GM12891 (cell line): ENCODE measurements at regions not wholly inside any gene's neighbourhood (a gene's known extent, or its start where the extent isn't known, plus 50 kb on each side); places are given as distances from the start of the nearest gene placed in this dataset.

Experiments
- DNase-seq: peaks from one replicate; pipeline ENCODE4 v3.0.0; 2011; ENCODE audit warnings: low spot score; ENCODE audit not compliant: insufficient read length
- FAIRE-seq: peaks from 2 replicates; lab custom pipeline; 2011; peaks lifted over from hg19 to GRCh38; lab: Jason Lieb, UNC
- PAX5 ChIP-seq: IDR thresholded peaks from 2 replicates; pipeline ENCODE4 v1.6.1; 2011; ENCODE audit warnings: low read length, moderate library complexity, mild to moderate bottlenecking; ENCODE audit not compliant: insufficient read depth, severe bottlenecking
- POLR2A ChIP-seq: IDR thresholded peaks from 2 replicates; pipeline ENCODE4 v1.6.1; 2011; ENCODE audit warnings: low read depth, low read length, control low read depth
- POLR2AphosphoS5 ChIP-seq: IDR thresholded peaks from 2 replicates; pipeline ENCODE4 v1.6.1; 2011; ENCODE audit warnings: low read depth, low read length, control low read depth
- POU2F2 ChIP-seq: IDR thresholded peaks from 2 replicates; pipeline ENCODE4 v1.6.1; 2011; ENCODE audit warnings: low read depth, mild to moderate bottlenecking, control low read depth, low read length, moderate library complexity
- SPI1 ChIP-seq: IDR thresholded peaks from 2 replicates; pipeline ENCODE4 v1.6.1; 2011; ENCODE audit warnings: low read depth, low read length, control low read depth
- TAF1 ChIP-seq: IDR thresholded peaks from 2 replicates; pipeline ENCODE4 v1.6.1; 2011; ENCODE audit warnings: low read depth, low read length, control low read depth

DNA sequence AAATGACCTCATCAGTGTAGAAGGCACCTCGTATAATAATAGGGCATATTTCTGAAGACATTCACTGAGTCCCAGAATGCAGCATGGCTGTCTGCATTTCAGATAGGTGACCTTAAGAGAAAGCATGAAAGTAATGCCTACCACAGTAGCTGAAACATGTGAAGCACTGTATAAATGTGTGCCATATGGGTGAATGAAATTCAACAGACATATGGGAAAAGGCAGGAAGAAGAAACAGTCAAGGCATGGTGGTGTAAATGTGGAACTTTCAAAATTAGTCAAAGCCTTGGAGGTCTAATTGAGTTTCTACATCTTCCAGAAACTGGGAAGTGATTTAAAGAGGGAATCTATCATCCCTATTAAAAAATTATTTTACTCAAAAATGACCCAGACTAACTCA lies 698.2 kb upstream of the GOT2 start:
- no peak for FAIRE-seq
- TF ChIP-seq PAX5 (no peak), POLR2AphosphoS5 (no peak), POLR2A (no peak), POU2F2 (no peak), SPI1 (no peak), TAF1 (no peak)
- no peak for DNase-seq

- DNase-seq: no peak
- TF ChIP-seq POLR2A: no peak
- TF ChIP-seq SPI1: no peak
- TF ChIP-seq POLR2AphosphoS5: no peak
- TF ChIP-seq POU2F2: no peak
- no peak for TF ChIP-seq PAX5
- TF ChIP-seq TAF1: no peak
Observed at GRCh38 chr16:59424714-59425273, 690.7 kb upstream of the GOT2 start.

DNA sequence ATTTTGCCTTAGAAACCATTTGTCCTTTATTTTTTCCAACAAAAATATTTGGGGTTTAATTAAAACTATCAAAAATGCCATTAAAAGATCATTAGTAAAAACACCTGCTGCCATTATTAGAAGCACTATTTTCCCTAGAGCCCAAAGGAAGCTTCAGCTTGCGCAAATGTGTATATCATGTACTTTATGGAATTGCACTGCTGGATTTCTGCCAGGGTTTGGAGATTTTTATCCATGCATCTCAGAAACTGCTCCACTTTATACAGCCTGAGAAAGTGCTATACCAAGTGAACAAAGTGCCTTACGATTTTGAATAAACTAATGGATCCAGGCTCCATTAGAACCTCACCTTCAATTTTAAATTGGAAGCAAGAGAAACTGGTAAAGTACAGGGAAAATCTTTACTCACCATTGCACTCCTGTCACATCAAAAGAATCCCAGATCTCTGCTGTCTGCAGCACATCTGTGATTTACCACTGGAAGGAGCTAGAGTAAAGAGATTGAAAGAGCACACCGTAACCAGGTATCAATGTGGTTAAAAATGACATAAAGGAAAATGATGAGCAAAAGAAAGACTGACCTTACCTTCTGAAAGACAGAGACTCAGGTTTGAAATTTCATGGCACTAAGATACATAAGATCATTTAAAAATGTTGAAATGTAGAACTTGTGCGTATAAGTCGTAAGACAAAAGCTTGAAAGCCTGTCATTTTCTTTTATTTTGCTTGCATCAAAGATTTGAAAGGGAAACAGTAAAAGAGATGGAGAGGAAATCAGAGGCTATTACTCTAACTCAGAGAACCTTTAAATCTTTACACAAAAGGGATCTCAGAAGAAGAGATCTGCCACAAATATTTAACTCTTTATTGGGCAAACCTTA lies 678.1 kb upstream of the GOT2 start:
- TF ChIP-seq POLR2AphosphoS5: no peak
- no peak for TF ChIP-seq PAX5
- no peak for TF ChIP-seq POU2F2
- TF ChIP-seq TAF1: no peak
- no peak for TF ChIP-seq POLR2A
- TF ChIP-seq SPI1: no peak
- DNase-seq: no peak
- no peak for FAIRE-seq

More at GRCh38 chr16:59424714-59425273, 690.7 kb upstream of the GOT2 start:
- FAIRE-seq: no peak

DNA sequence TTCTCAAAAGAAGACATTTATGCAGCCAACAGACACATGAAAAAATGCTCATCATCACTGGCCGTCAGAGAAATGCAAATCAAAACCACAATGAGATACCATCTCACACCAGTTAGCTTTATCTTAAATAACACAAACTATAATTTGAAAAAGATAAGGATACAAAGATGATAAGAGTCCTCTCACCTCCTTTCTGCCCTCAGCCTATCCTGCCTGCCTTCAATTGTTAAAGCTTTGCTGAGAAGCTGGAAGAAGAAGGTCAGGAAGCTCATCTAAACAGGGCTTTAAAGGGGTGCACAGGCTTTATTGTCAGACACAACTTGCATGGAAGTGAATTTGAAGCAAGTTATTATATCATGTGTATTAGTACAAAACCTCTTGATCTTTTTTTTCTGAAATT lies 676.3 kb upstream of the GOT2 start:
- FAIRE-seq: no peak
- DNase-seq: no peak
- no peak for TF ChIP-seq TAF1
- no peak for TF ChIP-seq POLR2AphosphoS5
- TF ChIP-seq PAX5: no peak
- TF ChIP-seq POU2F2: no peak
- no peak for TF ChIP-seq POLR2A
- no peak for TF ChIP-seq SPI1

DNA sequence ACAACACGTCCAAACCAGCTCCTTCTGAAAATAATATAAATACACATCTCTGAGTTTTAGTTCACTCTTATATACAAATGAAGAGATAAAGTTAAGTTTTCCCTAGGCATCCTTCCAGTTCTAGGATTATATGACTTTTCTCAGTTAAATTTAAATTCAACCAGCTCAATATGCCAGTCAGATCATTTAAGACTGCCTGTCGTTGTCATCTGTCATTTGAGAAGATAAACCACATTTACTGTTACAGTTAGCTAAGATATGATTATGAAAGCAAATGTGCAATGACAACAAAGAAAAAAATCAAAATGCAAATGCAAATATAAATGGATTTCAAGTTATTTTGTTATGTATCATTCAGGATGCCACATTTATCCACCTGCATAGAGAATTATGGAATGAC lies 671.7 kb upstream of the GOT2 start:
- no peak for TF ChIP-seq POU2F2
- TF ChIP-seq TAF1: no peak
- no peak for TF ChIP-seq POLR2A
- no peak for TF ChIP-seq POLR2AphosphoS5
- TF ChIP-seq SPI1: no peak
- TF ChIP-seq PAX5: no peak
- no peak for FAIRE-seq

GRCh38 chr16:59404509-59404908 lies 670.4 kb upstream of the GOT2 start:
- FAIRE-seq (no peak), DNase-seq (no peak)
- TF ChIP-seq POU2F2: no peak
- no peak for TF ChIP-seq PAX5
- no peak for TF ChIP-seq SPI1
- TF ChIP-seq TAF1: no peak
- TF ChIP-seq POLR2A: no peak
- TF ChIP-seq POLR2AphosphoS5: no peak

More for the DNA sequence above, 671.7 kb upstream of the GOT2 start:
- no peak for DNase-seq

DNA sequence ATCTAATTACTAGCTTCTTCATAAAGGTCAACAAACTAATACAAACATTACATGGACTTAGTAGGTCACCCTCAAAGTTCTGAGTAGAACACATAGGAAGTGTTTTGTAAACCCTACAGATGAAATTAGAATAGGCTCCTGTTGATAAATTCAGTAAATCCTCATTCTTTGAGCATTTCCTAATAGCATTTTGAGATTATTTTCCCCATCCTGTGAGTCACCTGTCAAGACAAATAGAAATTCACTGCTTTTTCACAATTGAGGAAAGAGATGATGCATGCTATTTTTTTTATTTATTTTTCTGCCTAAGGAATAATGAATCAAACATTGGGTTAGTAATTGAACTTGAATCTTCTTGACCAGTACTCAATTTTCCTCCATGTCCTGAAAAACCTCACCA lies 666.7 kb upstream of the GOT2 start:
- DNase-seq (no peak), FAIRE-seq (no peak)

GRCh38 chr16:59397638-59398037 lies 663.5 kb upstream of the GOT2 start:
- TF ChIP-seq POU2F2: no peak
- TF ChIP-seq SPI1: no peak
- no peak for TF ChIP-seq TAF1
- TF ChIP-seq POLR2AphosphoS5: no peak
- TF ChIP-seq POLR2A: no peak
- no peak for TF ChIP-seq PAX5
- DNase-seq (no peak), FAIRE-seq (no peak)

More for the DNA sequence above, 666.7 kb upstream of the GOT2 start:
- TF ChIP-seq POLR2A: no peak
- no peak for TF ChIP-seq POLR2AphosphoS5
- TF ChIP-seq TAF1: no peak
- no peak for TF ChIP-seq POU2F2
- no peak for TF ChIP-seq PAX5
- TF ChIP-seq SPI1: no peak

- TF ChIP-seq SPI1: no peak
- TF ChIP-seq POLR2AphosphoS5: no peak
- DNase-seq (no peak), FAIRE-seq (no peak)
Observed at GRCh38 chr16:59394526-59394925, 660.4 kb upstream of the GOT2 start.
